SW480 (cell line): ENCODE measurements at regions not wholly inside any gene's neighbourhood (a gene's known extent, or its start where the extent isn't known, plus 50 kb on each side); places are given as distances from the start of the nearest gene placed in this dataset.

ENCODE experiments used
- DNase-seq: peaks from one replicate; pipeline ENCODE4 v3.0.0-alpha.2; 2016; ENCODE audit warnings: low spot score

DNA sequence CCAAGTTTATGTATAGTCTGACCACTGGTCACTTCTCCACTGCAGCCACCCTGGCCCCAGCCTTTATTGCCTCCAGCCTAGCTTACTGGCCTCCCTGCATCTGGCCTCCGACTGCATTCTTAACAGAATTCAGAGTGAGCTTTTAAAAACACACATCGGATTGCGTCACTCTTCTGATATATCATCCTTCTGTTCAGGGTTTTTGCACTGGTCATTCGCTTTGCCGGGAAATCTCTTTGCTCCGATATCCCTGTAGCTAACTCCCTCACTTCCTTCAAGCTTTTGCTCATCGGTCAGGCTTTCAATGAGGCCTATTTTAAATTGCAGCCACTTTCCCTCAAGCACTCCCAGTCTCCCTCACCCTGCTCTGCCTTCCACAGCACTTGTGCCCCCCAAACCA, 101.6 kb upstream of the DLX2 start:
- no peak for DNase-seq

- DNase-seq, result no peak
These were observed 102.1 kb upstream of the DLX2 start for GRCh38 chr2:172204762-172205161.

DNA sequence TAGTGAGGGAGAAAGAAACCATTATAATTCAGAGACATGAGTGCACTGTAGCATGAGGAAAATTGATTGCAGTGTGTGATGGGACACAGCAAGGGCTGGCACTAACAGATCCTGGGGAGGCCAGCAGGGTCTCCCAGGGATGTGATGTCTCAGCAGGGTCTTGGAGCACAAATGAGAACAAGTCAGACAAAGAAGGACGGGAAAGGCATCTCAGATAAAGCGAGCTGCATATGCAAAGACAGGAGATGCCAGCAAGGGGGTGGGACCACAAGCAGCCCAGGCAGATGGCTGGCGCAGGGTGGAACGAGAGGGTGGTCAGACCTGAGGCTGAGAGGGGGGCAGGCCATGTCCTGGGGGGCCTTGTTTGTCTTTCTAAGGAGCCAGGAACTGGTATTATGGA, 102.6 kb upstream of the DLX2 start:
- DNase-seq, result no peak

DNA sequence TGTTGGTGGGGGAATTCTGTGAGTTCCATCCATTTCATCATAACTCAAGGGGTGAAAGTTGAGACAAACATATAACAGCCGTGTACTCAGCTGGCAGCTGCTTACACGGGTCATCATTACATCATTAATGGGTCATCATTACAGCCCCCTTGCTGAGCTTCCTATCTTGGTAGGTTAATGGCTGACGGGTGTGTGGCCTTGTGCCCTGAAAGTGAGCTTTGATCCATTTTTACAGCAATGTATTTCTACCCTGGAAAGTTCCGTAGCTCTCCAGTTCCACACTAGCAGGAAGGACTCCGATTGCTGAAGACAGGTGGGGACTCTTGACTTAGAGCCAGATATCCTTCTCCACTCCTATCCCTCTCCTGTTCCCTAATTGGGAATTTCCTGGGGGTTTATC, 105.2 kb upstream of the DLX2 start:
- no peak for DNase-seq

DNA sequence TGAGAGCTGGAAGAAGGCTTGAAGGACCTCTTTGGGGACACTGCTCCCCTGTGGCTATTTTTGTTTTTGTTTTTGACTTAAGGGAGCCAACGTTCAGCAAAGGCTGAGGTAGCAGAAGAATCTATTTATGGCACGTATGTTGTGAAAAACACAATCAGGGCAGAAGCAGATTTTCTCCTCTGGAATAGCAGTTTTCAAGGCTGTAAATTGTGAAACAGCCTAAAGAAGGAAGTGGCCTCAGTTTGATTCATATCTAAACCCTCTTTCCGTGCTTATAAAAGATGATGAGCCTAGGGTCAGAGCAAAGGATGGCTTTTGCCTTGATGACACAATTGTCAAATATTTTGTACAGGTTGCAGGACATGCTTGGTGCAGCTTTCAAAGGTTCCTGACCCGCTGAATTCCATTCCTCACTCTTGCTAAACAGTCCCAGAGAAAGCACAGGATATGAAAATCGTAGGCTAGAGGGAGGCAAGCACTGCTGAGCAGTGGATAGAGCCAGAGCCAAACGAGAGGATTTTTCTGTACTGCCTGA, 106.2 kb upstream of the DLX2 start:
- no peak for DNase-seq

DNA sequence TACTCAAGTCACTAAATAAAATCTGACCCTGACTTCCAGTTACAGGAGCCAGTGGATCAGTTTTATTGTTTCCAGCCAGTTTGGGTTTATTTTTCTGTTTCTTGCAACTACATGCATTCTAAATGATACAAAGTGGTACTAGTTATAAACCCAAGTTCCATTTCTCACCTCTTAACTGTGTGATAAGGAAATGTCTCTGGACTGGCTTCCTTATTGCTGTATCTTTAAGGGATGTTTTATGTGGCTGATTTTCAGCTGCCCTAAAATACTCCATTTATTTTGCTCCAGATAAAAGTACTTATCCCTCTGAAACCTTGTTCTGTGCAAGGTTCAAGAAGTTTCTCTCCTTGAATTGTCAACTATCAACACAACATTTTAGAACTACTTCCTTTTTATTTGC, 107.9 kb upstream of the DLX2 start:
- DNase-seq, result no peak

- DNase-seq, result no peak
These were observed 108.8 kb upstream of the DLX2 start for GRCh38 chr2:172211512-172211911.

DNA sequence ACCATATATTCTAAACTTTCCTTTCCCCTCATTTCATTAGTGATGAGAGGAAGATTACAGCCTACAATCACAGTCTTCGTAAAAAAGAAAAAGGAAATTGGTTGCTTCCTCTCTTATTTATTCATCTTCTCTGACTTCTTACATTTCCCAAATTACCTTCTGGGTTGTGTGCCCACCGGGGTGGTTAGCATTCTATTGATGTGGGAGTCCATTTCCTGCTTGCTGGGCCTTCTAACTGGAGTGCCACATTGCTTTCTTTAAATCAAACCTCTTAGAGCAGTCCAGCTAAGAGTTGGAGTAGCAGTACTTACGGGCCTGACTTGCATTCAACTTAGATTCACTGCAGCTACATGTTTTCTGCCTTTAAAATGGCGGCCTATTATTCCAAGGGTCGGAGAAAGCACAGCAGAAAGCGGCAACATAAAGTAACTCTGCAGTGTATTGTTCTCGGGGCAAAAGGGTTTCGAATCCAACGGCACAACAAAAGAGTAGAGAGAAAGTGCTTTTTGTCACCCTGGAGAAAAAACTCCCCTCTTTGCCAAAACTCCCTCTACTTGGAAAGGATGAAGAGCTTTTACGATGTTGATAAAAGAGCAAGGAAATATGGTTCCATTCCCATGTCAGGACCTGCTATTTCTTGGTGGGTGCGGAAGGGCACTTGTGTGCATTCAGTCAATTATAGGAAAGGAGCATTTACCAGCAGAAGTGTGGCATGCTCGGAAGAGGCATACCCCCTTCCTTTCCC, 110.6 kb upstream of the DLX2 start:
- no peak for DNase-seq

DNA sequence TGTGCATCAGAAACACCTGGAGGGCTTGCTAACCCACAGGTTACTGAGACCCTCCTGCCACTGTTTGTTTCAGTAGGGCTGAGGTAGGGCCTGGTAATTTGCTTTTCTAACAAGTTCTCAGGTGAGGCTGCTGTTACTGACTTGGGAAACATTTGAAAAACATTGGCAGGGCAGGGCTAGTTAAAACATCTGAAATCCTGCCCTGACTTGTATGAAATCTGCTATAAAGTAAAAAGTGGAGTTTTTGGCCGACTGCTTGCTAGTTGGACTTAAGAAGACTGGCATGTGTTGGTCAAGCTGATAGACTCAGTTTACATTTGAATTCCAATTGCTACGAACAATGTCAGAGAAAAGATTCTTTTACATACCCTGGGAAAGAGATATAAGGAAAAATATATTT, 111.6 kb upstream of the DLX2 start:
- DNase-seq, result no peak

GRCh38 chr2:172215172-172215935, 112.7 kb upstream of the DLX2 start:
- no peak for DNase-seq

DNA sequence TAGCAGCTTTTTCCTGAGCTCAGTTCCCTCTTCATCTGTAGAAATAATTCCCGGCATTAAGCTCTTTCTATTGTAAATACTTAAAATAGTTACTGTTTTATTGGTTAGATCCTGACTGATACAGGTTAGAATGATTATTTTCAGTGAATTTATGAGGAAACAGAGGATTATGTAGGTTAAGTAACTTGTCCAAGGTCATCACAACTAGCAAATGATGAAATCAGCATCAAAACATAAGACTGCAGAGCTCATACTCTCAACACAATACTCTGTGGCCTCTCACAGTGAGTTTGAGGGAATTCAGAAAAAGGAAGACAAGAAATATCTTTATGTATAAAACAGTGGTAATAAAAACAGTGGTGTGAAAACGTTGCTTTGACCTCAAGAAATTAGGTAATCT, 113.2 kb upstream of the DLX2 start:
- DNase-seq, result no peak

DNA sequence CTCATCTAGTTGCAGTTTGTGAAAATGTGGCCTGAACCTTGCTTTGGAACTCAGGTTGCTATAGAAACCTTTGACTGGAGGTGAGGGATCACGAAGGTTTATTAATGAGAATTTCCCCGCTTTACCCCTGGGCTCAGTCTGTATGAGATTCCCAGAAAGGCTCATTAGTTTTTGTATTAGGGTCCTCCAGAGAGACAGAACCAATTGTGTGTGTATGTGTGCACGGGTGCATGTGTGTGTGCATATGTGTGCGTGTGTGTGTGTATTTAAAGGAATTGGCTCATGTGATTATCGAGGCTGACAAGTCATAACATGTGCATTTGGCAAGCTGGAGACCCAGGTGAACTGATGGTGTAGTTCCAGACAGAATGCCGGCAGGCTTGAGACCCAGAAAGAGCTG, 113.8 kb upstream of the DLX2 start:
- DNase-seq, result no peak

- DNase-seq, result no peak
These were observed 116.5 kb upstream of the DLX2 start for GRCh38 chr2:172219201-172219600.

DNA sequence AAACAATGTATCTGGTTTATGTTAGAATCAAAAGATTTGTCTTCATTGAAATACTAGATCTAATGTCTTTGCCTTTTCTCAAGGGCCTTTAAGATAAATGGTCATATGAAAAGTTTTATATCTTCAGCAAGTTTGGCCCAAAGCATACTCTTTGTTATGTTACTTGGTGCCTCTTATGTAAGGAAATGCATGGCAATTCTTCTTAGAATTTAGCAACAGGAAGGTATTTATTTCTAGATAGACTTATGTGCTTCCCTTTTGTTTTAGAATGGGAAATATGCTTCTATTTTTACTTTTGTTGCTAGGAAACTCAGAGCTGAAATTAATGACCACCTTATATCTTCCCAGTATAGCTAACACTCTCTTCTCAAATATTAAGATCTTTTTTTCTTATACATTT, 117.4 kb upstream of the DLX2 start:
- no peak for DNase-seq

- no peak for DNase-seq
These were observed 120.9 kb upstream of the DLX2 start for GRCh38 chr2:172223601-172224054.

DNA sequence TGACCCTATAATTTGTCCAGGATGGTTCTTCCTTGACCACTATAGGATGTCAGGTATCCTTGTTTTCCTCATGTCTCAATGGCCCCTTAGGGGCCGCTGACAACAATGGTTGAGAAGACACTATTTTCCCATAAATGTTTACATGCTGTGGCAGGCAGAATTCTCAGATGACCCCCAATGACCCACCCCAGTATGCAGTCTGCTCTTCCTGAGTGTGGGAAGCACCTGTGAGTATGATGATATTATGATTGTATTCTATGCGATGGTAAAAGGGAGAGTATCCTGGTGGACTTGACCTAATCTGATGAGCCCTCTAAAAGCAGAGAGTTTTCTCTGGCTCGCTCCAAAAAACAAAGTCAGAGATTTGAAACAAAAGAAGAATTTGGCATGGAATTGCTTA, 123.1 kb upstream of the DLX2 start:
- DNase-seq, result no peak

DNA sequence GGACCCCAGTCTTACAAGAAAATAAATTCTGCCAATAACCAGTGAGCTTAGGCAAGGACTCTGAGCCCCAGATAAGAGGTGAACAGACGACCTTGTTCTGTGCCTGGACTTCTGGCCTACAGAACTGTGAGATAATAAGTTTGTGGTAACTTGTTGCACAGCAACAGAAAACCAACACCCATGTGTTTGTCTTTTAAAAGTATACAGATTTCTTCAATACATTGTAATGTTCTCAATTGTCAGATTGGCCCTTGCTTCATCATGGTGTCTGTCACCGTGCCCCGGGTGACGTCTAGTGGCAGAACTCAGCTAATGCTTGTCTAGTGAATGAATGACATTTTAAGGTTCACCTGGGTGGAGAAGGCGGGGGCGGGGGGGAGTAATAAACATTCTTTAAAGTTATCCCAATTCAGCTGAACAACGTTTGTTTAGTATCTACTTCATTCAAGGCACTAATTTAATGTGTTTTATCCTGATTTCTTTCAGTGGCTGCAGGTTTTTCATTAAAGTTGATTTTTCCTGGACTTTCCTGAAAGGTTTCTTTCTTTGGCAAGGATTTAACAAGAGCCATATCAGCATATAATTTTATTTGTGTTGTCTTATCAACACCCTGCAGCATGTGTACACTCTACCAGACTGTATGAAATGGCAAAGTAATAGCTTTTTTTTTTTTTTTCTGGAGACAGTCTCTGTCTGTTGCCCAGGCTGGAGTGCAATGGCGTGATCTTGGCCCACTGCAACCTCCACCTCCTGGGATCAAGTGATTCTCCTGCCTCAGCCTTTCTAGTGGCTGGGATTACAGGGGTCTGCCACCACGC, 123.8 kb upstream of the DLX2 start:
- peak; percentile 73 for DNase-seq

DNA sequence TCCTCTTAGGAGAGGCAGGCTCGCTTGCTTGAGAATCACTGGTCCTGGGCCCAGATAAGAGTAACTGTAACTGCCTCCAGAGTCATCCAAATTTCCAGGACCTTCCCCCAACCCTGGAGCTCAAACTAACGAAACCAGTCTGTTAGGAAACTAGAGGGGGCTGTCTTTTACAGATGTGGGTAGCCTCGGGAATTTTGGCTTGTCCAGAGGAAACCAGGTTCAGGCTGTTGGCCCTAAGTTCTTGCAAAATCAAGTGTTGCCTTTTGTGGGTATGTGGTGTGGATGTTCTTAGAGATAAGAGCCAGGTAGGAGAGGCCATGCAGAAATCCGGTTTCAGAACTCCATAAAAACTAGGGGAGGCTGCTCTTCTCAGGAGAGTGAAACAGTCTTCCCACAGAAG, 125.0 kb upstream of the DLX2 start:
- DNase-seq, result no peak

- DNase-seq, result no peak
These were observed 125.6 kb upstream of the DLX2 start for GRCh38 chr2:172228177-172228808.

- DNase-seq, result no peak
These were observed 126.4 kb upstream of the DLX2 start for GRCh38 chr2:172229125-172229524.

DNA sequence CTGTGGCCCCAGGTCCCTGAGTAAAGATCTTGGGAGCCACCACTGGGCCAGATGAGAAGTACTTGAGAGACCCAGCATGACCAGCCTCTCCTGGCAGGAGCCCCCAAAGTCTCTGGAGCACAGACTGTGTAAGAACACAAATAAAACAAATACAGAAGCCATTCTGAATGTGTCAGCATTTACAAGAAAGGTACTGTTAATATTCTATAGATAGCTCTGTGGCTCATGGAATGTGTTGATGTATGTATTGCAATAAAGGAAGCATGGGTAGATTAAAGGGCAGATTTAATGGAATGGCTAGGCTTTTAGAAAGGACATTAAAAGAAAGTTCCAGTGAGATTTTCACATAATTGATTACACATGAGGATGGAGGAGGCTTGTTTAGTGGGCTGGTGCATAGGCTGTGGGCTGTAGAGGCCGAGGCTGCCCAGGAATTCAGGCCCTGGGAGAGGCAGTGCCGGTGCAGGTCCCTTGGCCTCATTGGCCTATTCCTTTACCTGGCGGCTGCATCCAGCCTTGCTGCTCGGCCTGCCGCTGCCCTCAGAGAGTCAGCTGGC, 127.7 kb upstream of the DLX2 start:
- no peak for DNase-seq

DNA sequence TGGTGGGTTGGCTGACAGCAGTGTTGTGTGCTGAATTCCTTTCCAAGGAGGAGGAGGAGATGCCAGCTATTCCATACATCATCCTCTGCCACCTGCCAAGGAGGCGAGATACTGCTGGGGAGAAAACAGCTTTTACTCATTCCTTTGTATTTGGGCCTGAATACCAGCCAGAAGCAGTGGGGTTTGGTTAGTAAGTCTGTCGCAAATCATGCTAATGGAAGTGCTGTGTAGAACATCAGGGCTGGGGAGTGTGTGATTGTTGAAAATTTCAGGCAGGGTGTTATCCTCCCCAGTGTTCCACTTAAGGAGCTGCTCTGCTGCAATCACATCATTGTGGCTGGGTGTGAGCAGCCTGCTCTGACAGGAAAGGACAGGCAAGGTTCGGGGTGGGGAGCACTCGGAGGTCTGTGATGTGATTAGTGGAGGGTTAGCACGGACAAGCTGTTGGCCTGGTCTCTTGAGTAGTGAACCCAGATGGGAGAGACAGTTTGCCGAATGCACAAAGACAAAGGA, 128.2 kb upstream of the DLX2 start:
- DNase-seq, result no peak
